LNCaP clone FGC (cell line): ENCODE measurements at regions not wholly inside any gene's neighbourhood (a gene's known extent, or its start where the extent isn't known, plus 50 kb on each side); places are given as distances from the start of the nearest gene placed in this dataset.

ENCODE experiments used
- DNase-seq: peaks from one replicate; pipeline ENCODE4 v3.0.0-alpha.2; 2011; ENCODE audit warnings: low read depth
- H3K4me3 ChIP-seq: 2 replicates; pipeline ENCODE4 v1.5.1; 2011; ENCODE audit warnings: mild to moderate bottlenecking, low read depth, low read length, control low read depth
- TF ChIP-seq, protein P1 (sequence below): IDR thresholded peaks from 2 replicates; pipeline ENCODE4 v1.5.1; 2012; ENCODE audit warnings: mild to moderate bottlenecking; ENCODE audit not compliant: control insufficient read depth, insufficient read depth; ENCODE audit errors: extremely low read depth

DNA sequence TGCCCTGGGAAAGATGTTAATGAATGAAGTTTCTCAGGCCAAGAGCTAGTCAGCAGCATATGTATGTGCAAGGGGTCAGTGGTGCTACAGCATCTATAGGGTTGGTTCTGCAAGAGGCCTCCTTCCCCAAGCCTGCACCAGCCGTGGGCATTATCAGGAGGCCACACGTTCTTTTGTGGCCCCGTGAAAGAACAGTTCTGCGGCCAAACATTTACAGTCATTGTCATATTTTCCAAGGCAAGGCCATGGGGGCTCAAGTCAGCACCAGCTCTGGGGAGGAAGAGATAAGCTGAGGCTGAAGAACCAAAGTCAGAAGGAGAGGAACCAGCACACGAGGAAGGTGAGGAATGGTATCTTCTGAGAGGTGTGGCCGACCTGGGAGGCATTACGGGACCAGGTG, 54.4 kb upstream of the TMEM72 start:
- TF ChIP-seq, protein P1, sequence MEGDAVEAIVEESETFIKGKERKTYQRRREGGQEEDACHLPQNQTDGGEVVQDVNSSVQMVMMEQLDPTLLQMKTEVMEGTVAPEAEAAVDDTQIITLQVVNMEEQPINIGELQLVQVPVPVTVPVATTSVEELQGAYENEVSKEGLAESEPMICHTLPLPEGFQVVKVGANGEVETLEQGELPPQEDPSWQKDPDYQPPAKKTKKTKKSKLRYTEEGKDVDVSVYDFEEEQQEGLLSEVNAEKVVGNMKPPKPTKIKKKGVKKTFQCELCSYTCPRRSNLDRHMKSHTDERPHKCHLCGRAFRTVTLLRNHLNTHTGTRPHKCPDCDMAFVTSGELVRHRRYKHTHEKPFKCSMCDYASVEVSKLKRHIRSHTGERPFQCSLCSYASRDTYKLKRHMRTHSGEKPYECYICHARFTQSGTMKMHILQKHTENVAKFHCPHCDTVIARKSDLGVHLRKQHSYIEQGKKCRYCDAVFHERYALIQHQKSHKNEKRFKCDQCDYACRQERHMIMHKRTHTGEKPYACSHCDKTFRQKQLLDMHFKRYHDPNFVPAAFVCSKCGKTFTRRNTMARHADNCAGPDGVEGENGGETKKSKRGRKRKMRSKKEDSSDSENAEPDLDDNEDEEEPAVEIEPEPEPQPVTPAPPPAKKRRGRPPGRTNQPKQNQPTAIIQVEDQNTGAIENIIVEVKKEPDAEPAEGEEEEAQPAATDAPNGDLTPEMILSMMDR = no peak

DNA sequence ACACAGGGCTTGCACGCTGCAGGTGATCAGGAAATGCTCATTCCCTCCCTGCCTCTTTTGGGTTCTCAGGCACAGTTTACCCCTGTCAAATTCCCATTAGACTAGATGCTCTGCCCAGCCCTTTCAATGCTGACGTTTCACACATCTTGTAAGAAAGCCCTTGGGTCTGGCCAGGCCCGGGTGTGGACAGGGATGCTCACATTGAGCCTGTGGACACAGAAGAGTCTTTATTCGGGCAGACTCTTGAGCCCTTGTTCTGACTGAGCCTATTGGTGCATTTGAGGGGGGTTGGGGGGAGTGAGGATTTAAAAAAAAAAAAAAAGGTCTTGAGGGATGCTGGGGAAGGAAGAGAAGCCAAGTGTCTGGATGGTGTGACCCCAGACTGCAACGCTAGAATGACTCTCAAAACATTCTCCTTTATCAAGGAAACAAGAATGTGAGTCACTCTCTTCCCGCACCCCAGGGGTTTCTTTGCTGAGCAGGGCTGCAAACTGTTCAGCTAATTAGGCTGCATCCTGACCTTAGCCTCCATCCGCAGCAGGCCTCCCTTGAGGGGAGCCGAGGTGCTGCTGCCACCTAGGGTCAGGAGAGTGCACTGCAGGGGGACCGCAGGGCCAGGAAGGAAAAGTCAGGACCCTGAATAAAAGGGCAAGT, 53.6 kb upstream of the TMEM72 start:
- TF ChIP-seq, protein P1 = peak; percentile 99
- no peak for DNase-seq
- no peak overlapping the region for H3K4me3 ChIP-seq

More for the DNA sequence above, 54.4 kb upstream of the TMEM72 start:
- no peak overlapping the region for H3K4me3 ChIP-seq
- no peak for DNase-seq

DNA sequence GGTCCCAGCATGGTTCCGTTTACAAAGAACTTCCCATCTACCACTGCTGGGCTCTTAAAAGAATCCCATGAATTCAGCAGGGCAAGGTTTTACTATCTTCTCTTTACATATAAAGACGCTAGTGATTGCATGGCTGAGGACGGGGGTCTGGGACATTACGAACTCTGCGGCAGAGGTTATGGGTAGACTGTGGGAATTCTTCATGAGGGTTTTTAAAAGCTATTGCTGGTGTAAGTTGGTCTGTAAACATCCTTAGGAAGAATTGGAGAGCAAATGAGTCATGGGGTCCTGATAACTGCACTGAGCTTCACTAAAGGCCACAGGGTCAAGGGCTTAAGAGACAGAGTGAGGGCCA, 53.1 kb upstream of the TMEM72 start:
- DNase-seq = no peak
- TF ChIP-seq, protein P1 = no peak
- H3K4me3 ChIP-seq = no peak overlapping the region

DNA sequence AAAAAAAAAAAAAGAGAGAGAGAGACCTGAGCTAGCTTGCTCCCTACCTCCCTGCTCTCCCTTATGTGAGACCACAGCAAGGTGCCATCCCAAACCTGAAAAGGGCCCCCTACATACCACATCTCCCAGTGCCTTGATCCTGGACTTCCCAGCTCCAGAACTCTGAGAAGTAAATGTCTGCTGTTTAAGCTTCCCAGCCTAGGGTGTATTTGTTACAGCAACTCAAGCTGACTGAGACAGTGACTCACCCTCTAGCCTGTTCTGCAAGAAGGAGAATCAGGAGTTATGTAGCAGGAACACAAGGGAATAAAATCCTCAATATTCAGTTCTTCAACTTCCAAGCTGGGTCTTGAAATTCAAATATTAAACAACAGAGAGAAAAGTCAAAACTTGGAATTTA, 52.1 kb upstream of the TMEM72 start:
- TF ChIP-seq, protein P1 = no peak
- no peak overlapping the region for H3K4me3 ChIP-seq
- DNase-seq = no peak

DNA sequence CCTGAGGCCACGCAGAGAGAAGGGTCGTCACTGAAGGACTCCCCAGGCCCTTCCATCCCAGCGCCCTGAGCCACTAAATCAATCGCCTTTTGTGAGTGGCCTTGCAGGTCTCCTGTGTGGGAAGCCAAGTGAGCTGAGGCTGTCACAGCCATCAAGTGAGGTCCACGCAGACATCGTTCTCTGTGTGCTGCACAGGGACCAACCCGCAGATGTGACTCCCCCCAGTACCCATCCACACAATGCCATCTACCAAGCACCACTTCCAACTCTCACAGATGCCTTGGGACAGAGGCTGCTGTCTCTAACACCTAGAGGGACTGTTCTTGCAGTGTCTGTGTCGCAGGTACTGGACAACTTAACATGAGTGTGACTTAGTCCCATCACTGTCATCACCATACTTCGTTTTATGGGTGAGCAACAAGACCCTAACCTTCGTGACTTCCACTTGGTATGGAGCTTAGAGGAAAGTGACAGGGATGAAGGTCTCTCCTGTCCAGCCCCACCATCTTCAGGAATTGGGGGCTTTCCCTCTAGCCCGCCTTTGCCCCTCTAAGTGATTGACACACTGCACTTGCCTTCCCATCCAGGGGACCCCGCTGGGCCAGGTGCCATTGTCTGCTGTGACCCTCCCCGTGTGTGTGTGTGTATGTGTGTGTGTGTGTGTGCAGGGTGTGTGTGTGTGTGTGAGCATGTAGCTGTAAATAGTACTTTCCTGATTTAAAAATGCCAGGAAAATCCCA, 51.4 kb upstream of the TMEM72 start:
- no peak overlapping the region for H3K4me3 ChIP-seq
- TF ChIP-seq, protein P1 = no peak

DNA sequence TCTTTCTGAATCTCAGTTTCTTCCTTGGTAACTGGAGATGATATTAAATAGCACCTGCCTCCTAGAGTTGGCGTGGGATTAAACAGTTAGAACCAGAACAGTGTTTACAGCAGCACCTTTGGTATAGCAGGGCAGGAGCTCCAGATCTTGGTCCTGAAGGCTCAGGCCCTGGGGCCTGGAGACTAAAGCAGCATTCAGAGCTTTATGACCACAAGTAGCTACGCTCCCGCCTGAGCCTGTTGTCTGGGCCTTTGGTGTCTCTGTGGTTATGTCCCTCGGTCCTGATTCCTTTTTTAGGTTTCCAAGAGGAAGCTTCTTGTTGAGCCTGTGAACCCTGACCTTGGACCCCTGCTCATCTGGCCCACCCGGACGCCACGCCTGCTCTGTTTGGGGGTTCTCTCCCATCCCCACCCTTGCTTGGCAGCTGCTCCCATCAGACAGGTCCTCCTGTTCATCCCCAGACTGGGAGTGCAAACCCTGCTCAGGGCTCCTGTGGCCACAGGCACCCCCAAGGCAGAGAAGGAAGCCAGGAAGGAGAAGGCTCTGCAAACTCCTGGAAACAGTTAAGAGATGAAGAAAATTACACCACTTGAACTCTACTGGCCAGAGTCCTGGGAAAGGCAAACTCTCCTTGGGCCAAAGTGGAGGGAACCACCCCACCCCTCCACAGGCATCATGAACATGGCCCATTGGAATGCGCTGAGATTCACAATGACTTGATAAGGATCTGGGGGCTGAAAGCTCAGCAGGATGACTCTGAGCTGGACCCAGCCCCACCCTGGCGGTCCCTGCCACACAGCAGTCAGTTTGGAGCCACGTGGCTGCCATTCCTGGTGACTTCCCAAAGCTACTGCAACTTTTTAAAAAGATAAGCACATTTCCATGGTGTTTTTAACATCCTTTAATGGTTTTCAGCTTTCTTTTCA, 50.1 kb upstream of the TMEM72 start:
- TF ChIP-seq, protein P1 = no peak
- no peak overlapping the region for H3K4me3 ChIP-seq
- DNase-seq = no peak

More for the DNA sequence above, 51.4 kb upstream of the TMEM72 start:
- no peak for DNase-seq
